Liver (tissue), 8 donors: ENCODE measurements at regions not wholly inside any gene's neighbourhood (a gene's known extent, or its start where the extent isn't known, plus 50 kb on each side); places are given as distances from the start of the nearest gene placed in this dataset.

Experiments used
- DNase-seq: peaks from one replicate; pipeline ENCODE4 v3.0.0-alpha.2; 2017; ENCODE audit warnings: low spot score
- H3K27ac ChIP-seq, 2 donors: one replicate each; pipeline ENCODE4 v1.7.0; 2013; ENCODE audit warnings: inconsistent platforms in 2 of 2, low read length in 2 of 2, control low read depth in 1 of 2, low read depth in 1 of 2, mild to moderate bottlenecking in 1 of 2
- H3K27me3 ChIP-seq, 4 donors: one replicate each; pipeline versions ENCODE4 v1.6.1 to v1.7.0; 2013; ENCODE audit warnings: low read length in 3 of 4, inconsistent platforms in 1 of 4, mild to moderate bottlenecking in 1 of 4, moderate library complexity in 1 of 4; ENCODE audit not compliant: control insufficient read depth in 4 of 4, insufficient read depth in 4 of 4
- H3K36me3 ChIP-seq, 4 donors: one replicate each; pipeline versions ENCODE4 v1.6.1 to v1.7.0; 2013; ENCODE audit warnings: low read length in 3 of 4, mild to moderate bottlenecking in 3 of 4, low read depth in 1 of 4, moderate library complexity in 1 of 4; ENCODE audit not compliant: control insufficient read depth in 4 of 4, insufficient read depth in 3 of 4
- H3K4me1 ChIP-seq, 4 donors: one replicate each; pipeline versions ENCODE4 v1.6.1 to v1.7.0; 2013; ENCODE audit warnings: low read length in 3 of 4, mild to moderate bottlenecking in 3 of 4, moderate library complexity in 1 of 4; ENCODE audit not compliant: control insufficient read depth in 4 of 4, insufficient read depth in 4 of 4
- H3K4me3 ChIP-seq, 3 donors: one replicate each; pipeline versions ENCODE4 v1.6.1 to v1.7.0; 2013; ENCODE audit warnings: low read length in 3 of 3, control low read depth in 1 of 3, low read depth in 1 of 3, mild to moderate bottlenecking in 1 of 3
- H3K9ac ChIP-seq, 2 donors: one replicate each; pipeline ENCODE4 v1.7.0; 2013; ENCODE audit warnings: low read length in 2 of 2, mild to moderate bottlenecking in 2 of 2, moderate library complexity in 2 of 2, control low read depth in 1 of 2, low read depth in 1 of 2
- H3K9me3 ChIP-seq, 4 donors: one replicate each; pipeline versions ENCODE4 v1.6.1 to v1.7.0; 2013; ENCODE audit warnings: low read length in 3 of 4; ENCODE audit not compliant: control insufficient read depth in 4 of 4
- CTCF ChIP-seq: fragments of 150-350 bp; IDR thresholded peaks from 2 replicates; pipeline ENCODE4 v1.5.1; 2017; ENCODE audit warnings: improper control_type of control experiment, low read depth, low read length; ENCODE audit not compliant: missing input control
- EGR1 ChIP-seq, 2 donors: IDR thresholded peaks; 2 replicates each; pipeline ENCODE4 v1.6.1; 2016 to 2018; ENCODE audit warnings: antibody characterized with exemption in 2 of 2, low read depth in 2 of 2
- FOXA1 ChIP-seq: IDR thresholded peaks from 2 replicates; pipeline ENCODE4 v1.6.1; 2016; ENCODE audit warnings: antibody characterized with exemption
- FOXA2 ChIP-seq: IDR thresholded peaks from 2 replicates; pipeline ENCODE4 v1.6.1; 2016; ENCODE audit warnings: antibody characterized with exemption
- HNF4G ChIP-seq: IDR thresholded peaks from 2 replicates; pipeline ENCODE4 v1.6.1; 2016; ENCODE audit warnings: antibody characterized with exemption
- JUND ChIP-seq, 2 donors: IDR thresholded peaks; 2 replicates each; pipeline ENCODE4 v1.6.1; 2016; ENCODE audit warnings: antibody characterized with exemption in 2 of 2
- MAX ChIP-seq: IDR thresholded peaks from 2 replicates; pipeline ENCODE4 v1.6.1; 2016; ENCODE audit warnings: antibody characterized with exemption
- NR2F2 ChIP-seq: IDR thresholded peaks from 2 replicates; pipeline ENCODE4 v1.6.1; 2016; ENCODE audit warnings: antibody characterized with exemption
- RAD21 ChIP-seq, 2 donors: IDR thresholded peaks; 2 replicates each; pipeline ENCODE4 v1.6.1; 2016; ENCODE audit warnings: antibody characterized with exemption in 2 of 2, mild to moderate bottlenecking in 2 of 2
- RXRA ChIP-seq, 2 donors: IDR thresholded peaks; 2 replicates each; pipeline ENCODE4 v1.6.1; 2017 to 2018; ENCODE audit warnings: antibody characterized with exemption in 2 of 2, mild to moderate bottlenecking in 1 of 2
- SP1 ChIP-seq: IDR thresholded peaks from 2 replicates; pipeline ENCODE4 v1.6.1; 2018; ENCODE audit warnings: antibody characterized with exemption, mild to moderate bottlenecking
- YY1 ChIP-seq: IDR thresholded peaks from 2 replicates; pipeline ENCODE4 v1.6.1; 2016; ENCODE audit warnings: antibody characterized with exemption, mild to moderate bottlenecking
- ZBTB33 ChIP-seq: IDR thresholded peaks from 2 replicates; pipeline ENCODE4 v1.6.1; 2016; ENCODE audit warnings: antibody characterized with exemption
- WGBS: extraction: QIAGEN DNeasy Blood & Tissue Kit; methylation state at CpG from one replicate; pipeline ENCODE4 v1.1.7; 2013; 5-methylcytosine and 5-hydroxymethylcytosine counted together
- TF ChIP-seq, protein P1 (sequence below): IDR thresholded peaks from 2 replicates; pipeline ENCODE4 v1.6.1; 2016; ENCODE audit warnings: antibody characterized with exemption
- TF ChIP-seq, protein P2 (sequence below): IDR thresholded peaks from 2 replicates; pipeline ENCODE4 v1.6.1; 2016; ENCODE audit warnings: antibody characterized with exemption, mild to moderate bottlenecking
- donor health status: healthy.
- donor health status: healthy.
- donor health status: healthy.
- donor health status: healthy.
- donor health status: healthy.

GRCh38 chr9:87167582-87167981, 220.3 kb upstream of the GAS1 start:
- Histone ChIP-seq H3K27ac (no peak overlapping the region), H3K4me3 (no peak overlapping the region), H3K27me3 (peaks cover 0 to 3% (median 0%) of the 10 kb centered on the region in 4 donors), H3K4me1 (no peaks in the 10 kb centered on the region), H3K9ac (no peak overlapping the region), H3K9me3 (no peaks in the 10 kb centered on the region), H3K36me3 (no peaks in the 10 kb centered on the region)
- 86% methylated on average over 4 of the region's 4 CpGs for WGBS
- TF ChIP-seq, protein P1, sequence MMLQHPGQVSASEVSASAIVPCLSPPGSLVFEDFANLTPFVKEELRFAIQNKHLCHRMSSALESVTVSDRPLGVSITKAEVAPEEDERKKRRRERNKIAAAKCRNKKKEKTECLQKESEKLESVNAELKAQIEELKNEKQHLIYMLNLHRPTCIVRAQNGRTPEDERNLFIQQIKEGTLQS, result no peak
- TF ChIP-seq EGR1 (IDR thresholded peaks at IDR 0.05; ENCODE audit: low read depth in 2 of 2) (no peak), FOXA1 (no peak), RAD21 (IDR thresholded peaks at IDR 0.05) (no peak), HNF4G (no peak), NR2F2 (no peak), CTCF (no peak), ZBTB33 (no peak), JUND (IDR thresholded peaks at IDR 0.05) (no peak), FOXA2 (no peak), YY1 (no peak)
- TF ChIP-seq, protein P2, sequence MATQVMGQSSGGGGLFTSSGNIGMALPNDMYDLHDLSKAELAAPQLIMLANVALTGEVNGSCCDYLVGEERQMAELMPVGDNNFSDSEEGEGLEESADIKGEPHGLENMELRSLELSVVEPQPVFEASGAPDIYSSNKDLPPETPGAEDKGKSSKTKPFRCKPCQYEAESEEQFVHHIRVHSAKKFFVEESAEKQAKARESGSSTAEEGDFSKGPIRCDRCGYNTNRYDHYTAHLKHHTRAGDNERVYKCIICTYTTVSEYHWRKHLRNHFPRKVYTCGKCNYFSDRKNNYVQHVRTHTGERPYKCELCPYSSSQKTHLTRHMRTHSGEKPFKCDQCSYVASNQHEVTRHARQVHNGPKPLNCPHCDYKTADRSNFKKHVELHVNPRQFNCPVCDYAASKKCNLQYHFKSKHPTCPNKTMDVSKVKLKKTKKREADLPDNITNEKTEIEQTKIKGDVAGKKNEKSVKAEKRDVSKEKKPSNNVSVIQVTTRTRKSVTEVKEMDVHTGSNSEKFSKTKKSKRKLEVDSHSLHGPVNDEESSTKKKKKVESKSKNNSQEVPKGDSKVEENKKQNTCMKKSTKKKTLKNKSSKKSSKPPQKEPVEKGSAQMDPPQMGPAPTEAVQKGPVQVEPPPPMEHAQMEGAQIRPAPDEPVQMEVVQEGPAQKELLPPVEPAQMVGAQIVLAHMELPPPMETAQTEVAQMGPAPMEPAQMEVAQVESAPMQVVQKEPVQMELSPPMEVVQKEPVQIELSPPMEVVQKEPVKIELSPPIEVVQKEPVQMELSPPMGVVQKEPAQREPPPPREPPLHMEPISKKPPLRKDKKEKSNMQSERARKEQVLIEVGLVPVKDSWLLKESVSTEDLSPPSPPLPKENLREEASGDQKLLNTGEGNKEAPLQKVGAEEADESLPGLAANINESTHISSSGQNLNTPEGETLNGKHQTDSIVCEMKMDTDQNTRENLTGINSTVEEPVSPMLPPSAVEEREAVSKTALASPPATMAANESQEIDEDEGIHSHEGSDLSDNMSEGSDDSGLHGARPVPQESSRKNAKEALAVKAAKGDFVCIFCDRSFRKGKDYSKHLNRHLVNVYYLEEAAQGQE, result no peak
- DNase-seq, result no peak

DNA sequence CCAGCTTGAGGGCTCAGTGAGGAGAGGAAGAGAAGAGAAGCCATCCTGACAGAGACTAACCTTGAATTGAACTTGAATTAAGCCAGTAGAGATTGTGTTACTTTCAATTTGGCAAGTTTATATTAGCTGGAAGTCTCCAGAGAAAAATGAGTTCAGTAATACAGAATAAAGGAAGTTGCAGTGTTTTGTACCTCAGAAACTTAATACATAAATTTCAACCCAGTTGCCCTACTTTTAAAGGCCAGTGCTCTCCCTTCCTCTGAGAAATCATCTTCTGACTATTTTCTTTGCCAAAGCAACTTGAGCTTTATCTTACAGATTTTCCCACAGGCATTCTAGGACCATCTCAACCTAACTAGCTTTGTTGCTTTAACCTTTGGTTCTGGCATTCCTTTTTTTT, 231.0 kb upstream of the GAS1 start:
- DNase-seq, result no peak
- Histone ChIP-seq H3K9me3 (no peaks in the 10 kb centered on the region), H3K4me3 (no peak overlapping the region), H3K27ac (no peak overlapping the region), H3K36me3 (no peaks in the 10 kb centered on the region), H3K4me1 (no peaks in the 10 kb centered on the region), H3K27me3 (no peaks in the 10 kb centered on the region), H3K9ac (no peak overlapping the region)
- no peak for TF ChIP-seq RXRA (IDR thresholded peaks at IDR 0.05)
- TF ChIP-seq MAX, result no peak
- no peak for TF ChIP-seq FOXA2
- TF ChIP-seq FOXA1, result no peak
- TF ChIP-seq EGR1 (IDR thresholded peaks at IDR 0.05; ENCODE audit: low read depth in 2 of 2), result no peak
- no peak for TF ChIP-seq RAD21 (IDR thresholded peaks at IDR 0.05)
- TF ChIP-seq SP1, result no peak
- TF ChIP-seq, protein P2, result no peak
- no peak for TF ChIP-seq CTCF
- TF ChIP-seq, protein P1, result no peak
- no peak for TF ChIP-seq ZBTB33
- TF ChIP-seq YY1, result no peak
